GM20000 (cell line): ENCODE measurements at regions not wholly inside any gene's neighbourhood (a gene's known extent, or its start where the extent isn't known, plus 50 kb on each side); places are given as distances from the start of the nearest gene placed in this dataset.
"Not testable (repeated sequence)": the region's sequence is repeated elsewhere in the genome, so short reads cannot be mapped to it uniquely, and the experiment has no call there.

ENCODE experiments used
- DNase-seq: peaks from one replicate; pipeline ENCODE4 v3.0.0; 2012; ENCODE audit warnings: low spot score
- CTCF ChIP-seq: IDR thresholded peaks from 2 replicates; pipeline ENCODE4 v1.5.1; 2012; ENCODE audit warnings: mild to moderate bottlenecking, control low read depth; ENCODE audit errors: extremely low read depth, missing control alignments

- no peak for DNase-seq
- no peak for TF ChIP-seq CTCF
Measured at GRCh38 chr11:115637599-115638241, 133.5 kb upstream of the CADM1 start.

GRCh38 chr11:115636753-115637527 lies 132.7 kb upstream of the CADM1 start:
- no peak for TF ChIP-seq CTCF
- no peak for DNase-seq

GRCh38 chr11:115633977-115634376 lies 129.8 kb upstream of the CADM1 start:
- not testable (repeated sequence) for DNase-seq

- no peak for DNase-seq
- no peak for TF ChIP-seq CTCF
Measured at GRCh38 chr11:115632061-115632460, 127.8 kb upstream of the CADM1 start.

- TF ChIP-seq CTCF: no peak
- no peak for DNase-seq
Measured at GRCh38 chr11:115631609-115632008, 127.4 kb upstream of the CADM1 start.

GRCh38 chr11:115630214-115630613 lies 126.0 kb upstream of the CADM1 start:
- DNase-seq: no peak
- TF ChIP-seq CTCF: no peak

- DNase-seq: no peak
- TF ChIP-seq CTCF: no peak
Measured at GRCh38 chr11:115629456-115630015, 125.3 kb upstream of the CADM1 start.
